ENCODE measurements at regions not wholly inside any gene's neighbourhood (a gene's known extent, or its start where the extent isn't known, plus 50 kb on each side); places are given as distances from the start of the nearest gene placed in this dataset.

DNA sequence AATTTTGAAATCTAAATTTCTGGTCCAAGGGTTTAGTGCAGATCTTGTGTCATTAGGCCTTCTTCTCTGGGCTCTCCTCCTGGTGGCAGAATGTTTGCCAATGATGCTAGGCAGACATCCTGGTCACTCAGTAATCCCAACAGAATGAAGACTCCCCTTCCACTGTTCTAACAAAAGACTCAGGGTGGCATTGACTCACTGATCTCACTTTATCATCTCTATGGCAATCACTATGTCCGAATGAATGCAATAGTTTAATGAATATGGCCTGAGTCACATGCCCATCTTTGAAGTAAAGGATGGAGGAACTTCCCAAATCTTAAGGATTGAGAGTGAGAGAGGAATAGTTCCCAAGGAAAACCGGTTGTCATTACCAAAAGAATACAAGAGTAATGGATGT, 261.1 kb downstream of the KCNE4 start:
- H3K4me1 Mint-ChIP-seq, result no peaks in the 10 kb centered on the region
- H3K36me3 Mint-ChIP-seq (ENCODE audit: low read depth), result no peaks in the 10 kb centered on the region
- TF ChIP-seq, protein P1, sequence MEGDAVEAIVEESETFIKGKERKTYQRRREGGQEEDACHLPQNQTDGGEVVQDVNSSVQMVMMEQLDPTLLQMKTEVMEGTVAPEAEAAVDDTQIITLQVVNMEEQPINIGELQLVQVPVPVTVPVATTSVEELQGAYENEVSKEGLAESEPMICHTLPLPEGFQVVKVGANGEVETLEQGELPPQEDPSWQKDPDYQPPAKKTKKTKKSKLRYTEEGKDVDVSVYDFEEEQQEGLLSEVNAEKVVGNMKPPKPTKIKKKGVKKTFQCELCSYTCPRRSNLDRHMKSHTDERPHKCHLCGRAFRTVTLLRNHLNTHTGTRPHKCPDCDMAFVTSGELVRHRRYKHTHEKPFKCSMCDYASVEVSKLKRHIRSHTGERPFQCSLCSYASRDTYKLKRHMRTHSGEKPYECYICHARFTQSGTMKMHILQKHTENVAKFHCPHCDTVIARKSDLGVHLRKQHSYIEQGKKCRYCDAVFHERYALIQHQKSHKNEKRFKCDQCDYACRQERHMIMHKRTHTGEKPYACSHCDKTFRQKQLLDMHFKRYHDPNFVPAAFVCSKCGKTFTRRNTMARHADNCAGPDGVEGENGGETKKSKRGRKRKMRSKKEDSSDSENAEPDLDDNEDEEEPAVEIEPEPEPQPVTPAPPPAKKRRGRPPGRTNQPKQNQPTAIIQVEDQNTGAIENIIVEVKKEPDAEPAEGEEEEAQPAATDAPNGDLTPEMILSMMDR (conservative IDR thresholded peaks at IDR 0.05), result no peak
- Histone ChIP-seq H3K9me3 (ENCODE audit: control insufficient read depth, low read length) (no peaks in the 10 kb centered on the region), H3K27me3 (ENCODE audit: control insufficient read depth, insufficient read depth, low read length, poor library complexity, severe bottlenecking) (no peaks in the 10 kb centered on the region), H3K4me3 (ENCODE audit: low read length) (no peak overlapping the region), H3K9ac (ENCODE audit: extremely low read depth, low read length, poor library complexity, severe bottlenecking) (no peak overlapping the region), H3K36me3 (ENCODE audit: control insufficient read depth, insufficient read depth, low read length) (no peaks in the 10 kb centered on the region), H3K4me1 (ENCODE audit: control insufficient read depth, insufficient read depth, low read length) (no peaks in the 10 kb centered on the region), H3K27ac (ENCODE audit: low read depth, low read length) (no peak overlapping the region)
- H3K27me3 Mint-ChIP-seq (ENCODE audit: insufficient read depth), result peaks cover 6% of the 10 kb centered on the region
- WGBS, 2 experiments (ENCODE audit: insufficient coverage in 1 of 2, insufficient read length in 1 of 2), result 71 to 78% methylated on average over 2 of the region's 2 CpGs
- H3K4me3 Mint-ChIP-seq, result no peak overlapping the region
- H3K27ac Mint-ChIP-seq, result no peak overlapping the region
- no peak for DNase-seq
- no peaks in the 10 kb centered on the region for H3K9me3 Mint-ChIP-seq

DNA sequence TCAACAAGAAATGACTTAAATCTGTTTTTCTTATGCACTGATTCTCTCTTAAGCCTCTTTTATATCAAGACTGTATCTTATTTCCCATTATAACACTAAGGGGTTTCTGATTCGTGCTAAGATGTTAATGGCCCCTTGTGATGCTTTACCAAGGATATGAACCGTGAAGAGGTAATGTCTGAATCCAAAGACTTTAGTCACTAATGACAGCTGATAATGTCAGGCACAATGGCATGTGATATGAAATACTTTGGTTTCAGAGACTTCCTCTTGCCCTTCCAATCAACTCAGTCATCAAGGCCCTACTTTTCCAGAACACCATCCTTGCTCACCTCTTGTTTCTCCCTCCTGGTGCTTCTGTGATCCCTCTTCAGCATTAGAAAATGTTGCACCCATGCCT, 262.8 kb downstream of the KCNE4 start:
- H3K27ac ChIP-seq (ENCODE audit: low read depth, low read length), result no peak overlapping the region
- no peak overlapping the region for H3K27ac Mint-ChIP-seq
- no peak for DNase-seq
- H3K27me3 Mint-ChIP-seq (ENCODE audit: insufficient read depth), result peaks cover 6% of the 10 kb centered on the region
- no peaks in the 10 kb centered on the region for H3K9me3 Mint-ChIP-seq
- no peaks in the 10 kb centered on the region for H3K9me3 ChIP-seq (ENCODE audit: control insufficient read depth, low read length)
- H3K4me3 Mint-ChIP-seq, result no peak overlapping the region
- no peaks in the 10 kb centered on the region for H3K4me1 Mint-ChIP-seq
- no peaks in the 10 kb centered on the region for H3K36me3 ChIP-seq (ENCODE audit: control insufficient read depth, insufficient read depth, low read length)
- H3K9ac ChIP-seq (ENCODE audit: extremely low read depth, low read length, poor library complexity, severe bottlenecking), result no peak overlapping the region
- TF ChIP-seq, protein P1 (conservative IDR thresholded peaks at IDR 0.05), result no peak
- H3K4me1 ChIP-seq (ENCODE audit: control insufficient read depth, insufficient read depth, low read length), result no peaks in the 10 kb centered on the region
- H3K36me3 Mint-ChIP-seq (ENCODE audit: low read depth), result no peaks in the 10 kb centered on the region
- H3K27me3 ChIP-seq (ENCODE audit: control insufficient read depth, insufficient read depth, low read length, poor library complexity, severe bottlenecking), result no peaks in the 10 kb centered on the region
- no peak overlapping the region for H3K4me3 ChIP-seq (ENCODE audit: low read length)
- WGBS, 2 experiments (ENCODE audit: insufficient coverage in 1 of 2, insufficient read length in 1 of 2), result 88% methylated on average over 2 of the region's 2 CpGs; no CpG with 5 or more reads in 1 of the 2 experiments

- TF ChIP-seq, protein P1 (conservative IDR thresholded peaks at IDR 0.05), result no peak
- no peaks in the 10 kb centered on the region for H3K9me3 Mint-ChIP-seq
These were observed 263.8 kb downstream of the KCNE4 start for GRCh38 chr2:223315813-223316212.

More at GRCh38 chr2:223315813-223316212, 263.8 kb downstream of the KCNE4 start:
- 83 to 89% methylated on average over 1 to 3 of the region's 3 CpGs for WGBS, 2 experiments (ENCODE audit: insufficient coverage in 1 of 2, insufficient read length in 1 of 2)
- H3K36me3 ChIP-seq (ENCODE audit: control insufficient read depth, insufficient read depth, low read length), result no peaks in the 10 kb centered on the region
- no peak overlapping the region for H3K27ac Mint-ChIP-seq
- H3K9ac ChIP-seq (ENCODE audit: extremely low read depth, low read length, poor library complexity, severe bottlenecking), result no peak overlapping the region
- no peak overlapping the region for H3K4me3 Mint-ChIP-seq
- H3K27ac ChIP-seq (ENCODE audit: low read depth, low read length), result no peak overlapping the region
- H3K4me1 Mint-ChIP-seq, result no peaks in the 10 kb centered on the region
- peaks cover 6% of the 10 kb centered on the region for H3K27me3 Mint-ChIP-seq (ENCODE audit: insufficient read depth)
- no peaks in the 10 kb centered on the region for H3K36me3 Mint-ChIP-seq (ENCODE audit: low read depth)
- no peaks in the 10 kb centered on the region for H3K9me3 ChIP-seq (ENCODE audit: control insufficient read depth, low read length)
- no peak for DNase-seq
- H3K27me3 ChIP-seq (ENCODE audit: control insufficient read depth, insufficient read depth, low read length, poor library complexity, severe bottlenecking), result no peaks in the 10 kb centered on the region
- H3K4me1 ChIP-seq (ENCODE audit: control insufficient read depth, insufficient read depth, low read length), result no peaks in the 10 kb centered on the region
- no peak overlapping the region for H3K4me3 ChIP-seq (ENCODE audit: low read length)
